ENCODE measurements at regions not wholly inside any gene's neighbourhood (a gene's known extent, or its start where the extent isn't known, plus 50 kb on each side); places are given as distances from the start of the nearest gene placed in this dataset.

GRCh38 chr21:28768753-28769152, 223.9 kb downstream of the LTN1 start:
- TF ChIP-seq CTCF (IDR thresholded peaks at IDR 0.05) (no peak), POLR2A (IDR thresholded peaks at IDR 0.05) (no peak)
